Kidney epithelial cell (primary cell): ENCODE measurements at regions not wholly inside any gene's neighbourhood (a gene's known extent, or its start where the extent isn't known, plus 50 kb on each side); places are given as distances from the start of the nearest gene placed in this dataset.
A peak's percentile ranks its signal among the peaks of the same experiment; 100 is the strongest.
"Not testable (repeated sequence)": the region's sequence is repeated elsewhere in the genome, so short reads cannot be mapped to it uniquely, and the experiment has no call there.

ENCODE experiments used
- DNase-seq: peaks from one replicate; pipeline ENCODE4 v3.0.0-alpha.2; 2010; ENCODE audit warnings: low read depth
- H3K27me3 ChIP-seq: 2 replicates; pipeline ENCODE4 v1.6.0; 2011; ENCODE audit warnings: low read length; ENCODE audit not compliant: control insufficient read depth, insufficient read depth
- H3K36me3 ChIP-seq: 2 replicates; pipeline ENCODE4 v1.5.1; 2011; ENCODE audit warnings: low read length; ENCODE audit not compliant: control insufficient read depth, insufficient read depth
- H3K4me3 ChIP-seq: 2 replicates; pipeline ENCODE4 v1.5.1; 2011; ENCODE audit warnings: low read depth, mild to moderate bottlenecking, control low read depth, low read length
- TF ChIP-seq, protein P1 (sequence below): IDR thresholded peaks from 2 replicates; pipeline ENCODE4 v1.5.1; 2011; ENCODE audit warnings: mild to moderate bottlenecking, moderate library complexity, low read length, control low read depth, inconsistent platforms; ENCODE audit not compliant: insufficient read depth, poor library complexity, severe bottlenecking

DNA sequence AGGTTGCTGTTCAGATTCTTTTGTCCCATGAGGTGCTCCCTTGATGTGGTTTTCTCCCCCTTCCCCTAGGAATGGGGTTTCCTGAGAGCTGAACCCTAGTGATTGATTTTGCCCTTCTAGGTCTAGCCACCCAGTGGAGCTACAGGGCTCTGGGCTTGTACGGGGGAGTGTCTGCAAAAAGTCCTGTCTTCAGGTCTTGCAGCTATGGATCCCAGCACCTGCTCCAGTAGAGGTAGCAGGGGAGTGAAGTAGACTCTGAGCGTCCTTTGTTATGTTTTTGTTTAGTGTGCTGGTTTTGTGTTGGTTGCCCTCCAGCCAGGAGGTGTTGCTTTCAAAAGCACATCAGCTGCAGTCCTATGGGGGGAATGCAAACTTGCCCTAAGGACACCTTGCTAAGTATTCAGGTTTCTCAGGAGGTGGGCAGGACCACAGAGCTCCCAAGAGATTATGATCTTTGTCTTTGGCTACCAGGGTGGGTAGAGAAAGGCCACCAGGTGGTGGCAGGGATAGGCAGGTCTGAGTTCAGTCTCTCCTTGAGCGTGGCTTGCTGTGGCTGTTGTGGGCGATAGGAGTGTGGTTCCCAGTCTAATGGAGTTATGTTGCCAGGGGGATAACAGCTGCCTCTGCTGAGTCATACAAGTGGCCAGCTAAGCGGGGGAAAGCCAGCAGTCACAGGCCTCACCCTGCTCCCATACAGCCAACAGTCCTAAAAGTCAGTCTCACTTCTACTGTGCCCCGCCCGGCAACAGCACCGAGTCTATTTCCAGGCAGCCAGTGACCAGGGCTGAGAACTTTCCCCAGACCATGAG is 92.4 kb upstream of the JCAD start:
- H3K27me3 ChIP-seq: no peaks in the 10 kb centered on the region
- no peak overlapping the region for H3K4me3 ChIP-seq
- no peaks in the 10 kb centered on the region for H3K36me3 ChIP-seq
- DNase-seq: peak; percentile 75
- TF ChIP-seq, protein P1, sequence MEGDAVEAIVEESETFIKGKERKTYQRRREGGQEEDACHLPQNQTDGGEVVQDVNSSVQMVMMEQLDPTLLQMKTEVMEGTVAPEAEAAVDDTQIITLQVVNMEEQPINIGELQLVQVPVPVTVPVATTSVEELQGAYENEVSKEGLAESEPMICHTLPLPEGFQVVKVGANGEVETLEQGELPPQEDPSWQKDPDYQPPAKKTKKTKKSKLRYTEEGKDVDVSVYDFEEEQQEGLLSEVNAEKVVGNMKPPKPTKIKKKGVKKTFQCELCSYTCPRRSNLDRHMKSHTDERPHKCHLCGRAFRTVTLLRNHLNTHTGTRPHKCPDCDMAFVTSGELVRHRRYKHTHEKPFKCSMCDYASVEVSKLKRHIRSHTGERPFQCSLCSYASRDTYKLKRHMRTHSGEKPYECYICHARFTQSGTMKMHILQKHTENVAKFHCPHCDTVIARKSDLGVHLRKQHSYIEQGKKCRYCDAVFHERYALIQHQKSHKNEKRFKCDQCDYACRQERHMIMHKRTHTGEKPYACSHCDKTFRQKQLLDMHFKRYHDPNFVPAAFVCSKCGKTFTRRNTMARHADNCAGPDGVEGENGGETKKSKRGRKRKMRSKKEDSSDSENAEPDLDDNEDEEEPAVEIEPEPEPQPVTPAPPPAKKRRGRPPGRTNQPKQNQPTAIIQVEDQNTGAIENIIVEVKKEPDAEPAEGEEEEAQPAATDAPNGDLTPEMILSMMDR: peak; percentile 23

DNA sequence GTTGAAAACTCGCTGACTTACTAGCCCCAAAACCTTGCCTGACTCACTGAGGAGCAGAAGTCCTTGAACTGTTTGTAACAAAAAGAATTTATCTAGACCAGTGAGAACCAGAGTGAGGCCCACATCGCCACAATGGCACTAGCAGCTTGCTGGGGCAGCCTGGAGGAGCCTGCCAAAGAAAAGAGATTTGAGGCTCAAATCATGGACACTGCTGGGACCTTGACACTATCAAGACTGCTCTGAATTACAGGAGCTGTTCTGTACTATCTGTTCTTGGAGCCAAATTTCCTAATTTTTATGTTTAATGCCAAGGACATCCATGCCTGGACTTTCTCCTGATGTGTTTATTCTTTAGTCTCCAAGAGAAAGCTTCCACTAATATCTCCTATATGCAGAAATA is 82.0 kb upstream of the JCAD start:
- Histone ChIP-seq H3K36me3 (no peaks in the 10 kb centered on the region), H3K27me3 (no peaks in the 10 kb centered on the region), H3K4me3 (no peak overlapping the region)
- TF ChIP-seq, protein P1: no peak
- no peak for DNase-seq

DNA sequence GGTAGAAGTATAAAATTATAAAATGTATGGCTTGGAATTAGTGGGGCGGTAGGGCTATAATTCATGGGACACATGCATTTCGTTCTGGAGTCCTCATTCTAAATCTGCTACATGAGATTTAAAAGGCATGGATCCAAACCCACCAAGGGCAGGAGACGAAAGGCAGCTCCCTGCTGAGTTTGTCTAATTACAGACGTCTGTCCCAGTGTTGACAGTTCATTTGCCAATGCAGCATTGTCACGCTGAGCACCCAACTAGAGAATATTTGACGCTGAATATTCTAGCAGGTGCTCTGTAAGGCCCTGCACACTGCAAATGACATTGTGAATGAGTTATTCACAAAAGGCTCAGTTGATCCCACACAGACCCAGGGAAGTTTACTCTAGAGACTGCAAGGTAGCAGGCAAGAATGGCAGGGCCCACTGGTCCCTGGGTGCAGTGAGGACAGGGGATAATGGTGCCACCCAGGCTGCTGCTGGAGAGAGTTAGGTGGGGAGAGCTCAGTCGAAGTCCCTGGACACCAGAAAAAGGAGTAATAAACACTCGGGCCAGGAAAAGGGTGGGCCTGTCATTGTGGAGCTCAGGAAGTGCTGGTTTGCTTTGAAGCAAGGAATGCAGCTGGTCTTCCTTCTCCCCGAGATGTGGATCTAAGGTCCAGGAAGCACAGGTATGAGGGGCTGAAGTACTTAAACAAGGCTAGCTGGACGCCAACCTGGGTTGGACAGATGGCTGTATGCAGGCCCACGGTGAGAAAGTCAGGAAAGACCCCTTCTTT is 75.0 kb upstream of the JCAD start:
- H3K4me3 ChIP-seq: no peak overlapping the region
- H3K36me3 ChIP-seq: no peaks in the 10 kb centered on the region
- DNase-seq: no peak
- H3K27me3 ChIP-seq: no peaks in the 10 kb centered on the region
- TF ChIP-seq, protein P1: no peak

DNA sequence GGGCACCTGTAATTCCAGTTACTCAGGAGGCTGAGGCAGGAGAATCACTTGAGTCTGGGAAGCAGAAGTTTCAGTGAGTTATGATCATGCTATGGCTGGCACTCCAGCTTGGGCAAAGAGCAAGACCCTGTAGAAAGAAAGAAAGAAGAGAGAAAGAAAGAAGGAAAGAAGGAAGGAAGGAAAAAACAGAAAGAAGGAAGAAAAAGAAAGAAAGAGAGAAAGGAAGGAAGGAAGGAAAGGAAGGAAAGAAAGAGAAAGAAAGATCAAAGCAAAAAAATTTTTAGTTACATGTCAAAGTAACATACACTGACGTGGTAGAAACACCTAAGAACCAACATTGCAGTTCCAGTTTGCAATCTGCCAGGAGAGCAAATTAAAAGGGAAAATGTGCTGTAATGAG is 73.8 kb upstream of the JCAD start:
- no peaks in the 10 kb centered on the region for H3K36me3 ChIP-seq
- TF ChIP-seq, protein P1: no peak

DNA sequence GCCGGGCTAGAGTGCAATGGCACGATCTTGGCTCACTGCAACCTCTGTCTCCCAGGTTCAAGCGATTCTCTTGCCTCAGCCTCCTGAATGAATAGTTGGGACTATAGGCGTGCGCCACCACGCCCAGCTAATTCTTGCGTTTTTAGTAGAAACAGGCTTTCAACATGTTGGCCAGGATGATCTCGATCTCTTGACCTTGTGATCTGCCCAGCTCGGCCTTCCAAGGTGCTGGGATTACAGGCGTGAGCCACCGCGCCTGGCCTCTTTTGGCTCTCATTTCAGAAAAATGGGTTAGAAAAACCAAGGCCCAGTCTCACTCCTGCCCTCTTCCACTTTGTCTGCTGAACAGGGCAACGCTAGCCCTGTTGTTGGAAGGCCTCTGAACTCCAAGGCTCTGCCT is 72.0 kb upstream of the JCAD start:
- not testable (repeated sequence) for H3K4me3 ChIP-seq, H3K27me3 ChIP-seq

More for the DNA sequence above, 73.8 kb upstream of the JCAD start:
- no peak for DNase-seq
- Histone ChIP-seq H3K27me3 (no peaks in the 10 kb centered on the region), H3K4me3 (no peak overlapping the region)

DNA sequence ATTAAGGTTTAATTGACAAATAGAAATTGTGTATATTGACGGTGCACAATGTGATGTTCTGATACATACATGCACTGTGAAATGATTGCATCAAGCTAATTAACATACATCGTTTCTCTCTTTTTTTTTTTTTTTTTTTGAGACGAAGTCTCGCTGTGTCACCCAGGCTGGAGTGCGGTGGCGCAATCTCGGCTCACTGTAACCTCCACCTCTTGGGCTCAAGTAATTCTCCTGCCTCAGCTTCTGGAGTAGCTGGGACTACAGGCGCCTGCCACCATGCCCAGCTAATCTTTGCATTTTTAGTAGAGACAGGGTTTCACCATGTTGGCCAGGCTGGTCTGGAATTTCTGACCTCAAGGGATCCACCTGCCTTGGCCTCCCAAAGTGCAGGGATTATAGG is 69.9 kb upstream of the JCAD start:
- H3K27me3 ChIP-seq, H3K4me3 ChIP-seq, DNase-seq, H3K36me3 ChIP-seq: not testable (repeated sequence)

More for the DNA sequence above, 72.0 kb upstream of the JCAD start:
- DNase-seq, H3K36me3 ChIP-seq: not testable (repeated sequence)
